Activated T-helper 17 cell treated with anti-CD3 and anti-CD28 coated beads, Interleukin-2, amount 50 U/mL, for 72 hours (primary cell): ENCODE measurements at regions not wholly inside any gene's neighbourhood (a gene's known extent, or its start where the extent isn't known, plus 50 kb on each side); places are given as distances from the start of the nearest gene placed in this dataset.
A peak's percentile ranks its signal among the peaks of the same experiment; 100 is the strongest.

Source experiments
- ATAC-seq: fragments of 150-1000 bp; cut with Tn5 transposase; replicated peaks from 2 replicates; pipeline ENCODE4 v1.10.0; 2021; ENCODE audit warnings: mild to moderate bottlenecking, moderate library complexity
- H3K27ac Mint-ChIP-seq: one replicate; pipeline ENCODE4 v1.8.0; 2022; ENCODE audit warnings: mixed read lengths
- H3K27me3 Mint-ChIP-seq: one replicate; pipeline ENCODE4 v1.8.0; 2022; ENCODE audit warnings: mixed read lengths
- H3K36me3 Mint-ChIP-seq: one replicate; pipeline ENCODE4 v1.8.0; 2022; ENCODE audit warnings: low read depth, mild to moderate bottlenecking, mixed read lengths
- H3K4me1 Mint-ChIP-seq: one replicate; pipeline ENCODE4 v1.8.0; 2022; ENCODE audit warnings: mixed read lengths
- H3K4me3 Mint-ChIP-seq: one replicate; pipeline ENCODE4 v1.8.0; 2022; ENCODE audit warnings: mild to moderate bottlenecking, mixed read lengths
- H3K9me3 Mint-ChIP-seq: one replicate; pipeline ENCODE4 v1.8.0; 2022; ENCODE audit warnings: mixed read lengths

- no peak for ATAC-seq
- H3K36me3 Mint-ChIP-seq: no peaks in the 10 kb centered on the region
- H3K4me1 Mint-ChIP-seq: no peaks in the 10 kb centered on the region
- H3K27ac Mint-ChIP-seq: no peak overlapping the region
- H3K27me3 Mint-ChIP-seq: peaks cover 14% of the 10 kb centered on the region
- H3K4me3 Mint-ChIP-seq: no peak overlapping the region
- no peaks in the 10 kb centered on the region for H3K9me3 Mint-ChIP-seq
Measured at GRCh38 chr4:71232056-71232430, 106.8 kb upstream of the SLC4A4 start.

- peaks cover 10% of the 10 kb centered on the region for H3K27me3 Mint-ChIP-seq
- H3K27ac Mint-ChIP-seq: no peak overlapping the region
- no peak for ATAC-seq
- no peaks in the 10 kb centered on the region for H3K9me3 Mint-ChIP-seq
- no peaks in the 10 kb centered on the region for H3K4me1 Mint-ChIP-seq
- H3K36me3 Mint-ChIP-seq: no peaks in the 10 kb centered on the region
- H3K4me3 Mint-ChIP-seq: no peak overlapping the region
Measured at GRCh38 chr4:71232846-71233245, 106.0 kb upstream of the SLC4A4 start.

- H3K4me3 Mint-ChIP-seq: no peak overlapping the region
- H3K36me3 Mint-ChIP-seq: no peaks in the 10 kb centered on the region
- H3K4me1 Mint-ChIP-seq: no peaks in the 10 kb centered on the region
- H3K27me3 Mint-ChIP-seq: peaks cover 4% of the 10 kb centered on the region
- no peak overlapping the region for H3K27ac Mint-ChIP-seq
- no peaks in the 10 kb centered on the region for H3K9me3 Mint-ChIP-seq
- no peak for ATAC-seq
Measured at GRCh38 chr4:71235311-71236201, 103.3 kb upstream of the SLC4A4 start.

- H3K4me1 Mint-ChIP-seq: no peaks in the 10 kb centered on the region
- no peaks in the 10 kb centered on the region for H3K9me3 Mint-ChIP-seq
- no peak for ATAC-seq
- H3K27me3 Mint-ChIP-seq: peaks cover 4% of the 10 kb centered on the region
- H3K36me3 Mint-ChIP-seq: no peaks in the 10 kb centered on the region
- H3K27ac Mint-ChIP-seq: no peak overlapping the region
- H3K4me3 Mint-ChIP-seq: no peak overlapping the region
Measured at GRCh38 chr4:71236226-71236625, 102.6 kb upstream of the SLC4A4 start.

GRCh38 chr4:71237641-71238040 lies 101.2 kb upstream of the SLC4A4 start:
- H3K9me3 Mint-ChIP-seq: no peaks in the 10 kb centered on the region
- no peak for ATAC-seq
- no peak overlapping the region for H3K4me3 Mint-ChIP-seq
- H3K27me3 Mint-ChIP-seq: peaks cover 4% of the 10 kb centered on the region
- no peaks in the 10 kb centered on the region for H3K4me1 Mint-ChIP-seq
- no peaks in the 10 kb centered on the region for H3K36me3 Mint-ChIP-seq
- no peak overlapping the region for H3K27ac Mint-ChIP-seq

GRCh38 chr4:71239365-71239764 lies 99.5 kb upstream of the SLC4A4 start:
- Mint-ChIP-seq H3K36me3 (no peaks in the 10 kb centered on the region), H3K4me1 (no peaks in the 10 kb centered on the region), H3K27ac (no peak overlapping the region), H3K9me3 (no peaks in the 10 kb centered on the region), H3K4me3 (no peak overlapping the region), H3K27me3 (peaks cover 4% of the 10 kb centered on the region)
- ATAC-seq: peak; percentile 64

- no peaks in the 10 kb centered on the region for H3K36me3 Mint-ChIP-seq
- H3K9me3 Mint-ChIP-seq: no peaks in the 10 kb centered on the region
- no peaks in the 10 kb centered on the region for H3K4me1 Mint-ChIP-seq
- H3K4me3 Mint-ChIP-seq: no peak overlapping the region
- H3K27me3 Mint-ChIP-seq: peaks cover 4% of the 10 kb centered on the region
- H3K27ac Mint-ChIP-seq: no peak overlapping the region
- no peak for ATAC-seq
Measured at GRCh38 chr4:71240094-71240493, 98.7 kb upstream of the SLC4A4 start.

- Mint-ChIP-seq H3K4me1 (no peaks in the 10 kb centered on the region), H3K27me3 (no peaks in the 10 kb centered on the region)
Measured at GRCh38 chr4:71241501-71242288, 97.1 kb upstream of the SLC4A4 start.

GRCh38 chr4:71243091-71243833 lies 95.6 kb upstream of the SLC4A4 start:
- no peaks in the 10 kb centered on the region for H3K9me3 Mint-ChIP-seq
- no peak for ATAC-seq
- no peaks in the 10 kb centered on the region for H3K27me3 Mint-ChIP-seq
- no peak overlapping the region for H3K27ac Mint-ChIP-seq
- H3K4me1 Mint-ChIP-seq: no peaks in the 10 kb centered on the region
- H3K36me3 Mint-ChIP-seq: no peaks in the 10 kb centered on the region
- no peak overlapping the region for H3K4me3 Mint-ChIP-seq

More at GRCh38 chr4:71241501-71242288, 97.1 kb upstream of the SLC4A4 start:
- ATAC-seq: no peak
- H3K4me3 Mint-ChIP-seq: no peak overlapping the region
- H3K36me3 Mint-ChIP-seq: no peaks in the 10 kb centered on the region
- no peak overlapping the region for H3K27ac Mint-ChIP-seq
- H3K9me3 Mint-ChIP-seq: no peaks in the 10 kb centered on the region

GRCh38 chr4:71247706-71248105 lies 91.1 kb upstream of the SLC4A4 start:
- ATAC-seq: no peak
- no peaks in the 10 kb centered on the region for H3K4me1 Mint-ChIP-seq
- no peak overlapping the region for H3K4me3 Mint-ChIP-seq
- H3K36me3 Mint-ChIP-seq: no peaks in the 10 kb centered on the region
- H3K27ac Mint-ChIP-seq: no peak overlapping the region
- no peaks in the 10 kb centered on the region for H3K9me3 Mint-ChIP-seq
- no peaks in the 10 kb centered on the region for H3K27me3 Mint-ChIP-seq

GRCh38 chr4:71251261-71251660 lies 87.6 kb upstream of the SLC4A4 start:
- H3K4me1 Mint-ChIP-seq: no peaks in the 10 kb centered on the region
- no peaks in the 10 kb centered on the region for H3K27me3 Mint-ChIP-seq
- ATAC-seq: no peak
- H3K27ac Mint-ChIP-seq: no peak overlapping the region
- H3K36me3 Mint-ChIP-seq: no peaks in the 10 kb centered on the region
- no peak overlapping the region for H3K4me3 Mint-ChIP-seq
- H3K9me3 Mint-ChIP-seq: no peaks in the 10 kb centered on the region

GRCh38 chr4:71253545-71253944 lies 85.3 kb upstream of the SLC4A4 start:
- Mint-ChIP-seq H3K27me3 (no peaks in the 10 kb centered on the region), H3K4me1 (no peaks in the 10 kb centered on the region), H3K4me3 (no peak overlapping the region), H3K9me3 (no peaks in the 10 kb centered on the region), H3K36me3 (no peaks in the 10 kb centered on the region), H3K27ac (no peak overlapping the region)
- no peak for ATAC-seq

- H3K27me3 Mint-ChIP-seq: no peaks in the 10 kb centered on the region
- no peaks in the 10 kb centered on the region for H3K4me1 Mint-ChIP-seq
- H3K4me3 Mint-ChIP-seq: no peak overlapping the region
- no peak overlapping the region for H3K27ac Mint-ChIP-seq
- ATAC-seq: no peak
- H3K9me3 Mint-ChIP-seq: no peaks in the 10 kb centered on the region
- H3K36me3 Mint-ChIP-seq: no peaks in the 10 kb centered on the region
Measured at GRCh38 chr4:71254451-71255012, 84.3 kb upstream of the SLC4A4 start.

GRCh38 chr4:71255976-71256375 lies 82.8 kb upstream of the SLC4A4 start:
- no peak for ATAC-seq
- H3K27ac Mint-ChIP-seq: no peak overlapping the region
- H3K9me3 Mint-ChIP-seq: no peaks in the 10 kb centered on the region
- no peaks in the 10 kb centered on the region for H3K27me3 Mint-ChIP-seq
- H3K4me1 Mint-ChIP-seq: no peaks in the 10 kb centered on the region
- H3K4me3 Mint-ChIP-seq: no peak overlapping the region
- no peaks in the 10 kb centered on the region for H3K36me3 Mint-ChIP-seq
